ENCODE measurements at regions not wholly inside any gene's neighbourhood (a gene's known extent, or its start where the extent isn't known, plus 50 kb on each side); places are given as distances from the start of the nearest gene placed in this dataset.
"Not testable (repeated sequence)": the region's sequence is repeated elsewhere in the genome, so short reads cannot be mapped to it uniquely, and the experiment has no call there.

GRCh38 chr11:134656861-134657540 lies 245.0 kb upstream of the B3GAT1 start:
- DNase-seq (ENCODE audit: low read depth in 4 of 4, low spot score in 1 of 4): no peak

GRCh38 chr11:134656086-134656840 lies 244.2 kb upstream of the B3GAT1 start:
- not testable (repeated sequence) for DNase-seq (ENCODE audit: low read depth in 4 of 4, low spot score in 1 of 4)

- DNase-seq (ENCODE audit: low read depth in 4 of 4, low spot score in 1 of 4): no peak
Observed at GRCh38 chr11:134655189-134655989, 243.3 kb upstream of the B3GAT1 start.

- peak in 1 of 4 experiments; percentile 13 for DNase-seq (ENCODE audit: low read depth in 4 of 4, low spot score in 1 of 4)
Observed at GRCh38 chr11:134654161-134654915, 242.3 kb upstream of the B3GAT1 start.

GRCh38 chr11:134652586-134653255 lies 240.7 kb upstream of the B3GAT1 start:
- no peak for DNase-seq (ENCODE audit: low read depth in 4 of 4, low spot score in 1 of 4)

- no peak for DNase-seq (ENCODE audit: low read depth in 4 of 4, low spot score in 1 of 4)
Observed at GRCh38 chr11:134647066-134647743, 235.2 kb upstream of the B3GAT1 start.

- no peak for DNase-seq (ENCODE audit: low read depth in 4 of 4, low spot score in 1 of 4)
Observed at GRCh38 chr11:134646561-134646960, 234.5 kb upstream of the B3GAT1 start.

- no peak for DNase-seq (ENCODE audit: low read depth in 4 of 4, low spot score in 1 of 4)
Observed at GRCh38 chr11:134645576-134645975, 233.5 kb upstream of the B3GAT1 start.

- no peak for DNase-seq (ENCODE audit: low read depth in 4 of 4, low spot score in 1 of 4)
Observed at GRCh38 chr11:134644476-134645456, 232.7 kb upstream of the B3GAT1 start.

GRCh38 chr11:134643115-134644012 lies 231.3 kb upstream of the B3GAT1 start:
- DNase-seq (ENCODE audit: low read depth in 4 of 4, low spot score in 1 of 4): no peak

GRCh38 chr11:134642206-134642605 lies 230.2 kb upstream of the B3GAT1 start:
- no peak for DNase-seq (ENCODE audit: low read depth in 4 of 4, low spot score in 1 of 4)

- no peak for DNase-seq (ENCODE audit: low read depth in 4 of 4, low spot score in 1 of 4)
Observed at GRCh38 chr11:134640971-134641968, 229.2 kb upstream of the B3GAT1 start.

GRCh38 chr11:134640536-134640935 lies 228.5 kb upstream of the B3GAT1 start:
- no peak for DNase-seq (ENCODE audit: low read depth in 4 of 4, low spot score in 1 of 4)

GRCh38 chr11:134639586-134640330 lies 227.7 kb upstream of the B3GAT1 start:
- no peak for DNase-seq (ENCODE audit: low read depth in 4 of 4, low spot score in 1 of 4)

- no peak for DNase-seq (ENCODE audit: low read depth in 4 of 4, low spot score in 1 of 4)
Observed at GRCh38 chr11:134638796-134639430, 226.9 kb upstream of the B3GAT1 start.

All from stimulated activated CD4-positive, alpha-beta T cell treated with anti-CD3 and anti-CD28 coated beads, Interleukin-1b, Interleukin-23, amount 100 ng/mL, for 24 hours (primary cell).